Endothelial cell of umbilical vein (primary cell): ENCODE measurements at regions not wholly inside any gene's neighbourhood (a gene's known extent, or its start where the extent isn't known, plus 50 kb on each side); places are given as distances from the start of the nearest gene placed in this dataset.

Experiments used
- EZH2 ChIP-seq: IDR thresholded peaks from 2 replicates; pipeline ENCODE4 v1.6.1; 2012; ENCODE audit warnings: borderline replicate concordance, low read depth, mild to moderate bottlenecking, moderate library complexity, low read length, inconsistent platforms; ENCODE audit not compliant: severe bottlenecking
- JUN ChIP-seq: IDR thresholded peaks from 2 replicates; pipeline ENCODE4 v1.6.1; 2011; ENCODE audit warnings: borderline replicate concordance, low read depth; ENCODE audit not compliant: insufficient read length, insufficient read depth
- POLR2A ChIP-seq: IDR thresholded peaks from 2 replicates; pipeline ENCODE4 v1.6.1; 2012; ENCODE audit warnings: low read depth, mild to moderate bottlenecking, control low read depth, low read length
- POLR2AphosphoS5 ChIP-seq: IDR thresholded peaks from 2 replicates; pipeline ENCODE4 v1.6.1; 2012; ENCODE audit warnings: low read depth, mild to moderate bottlenecking, control low read depth, low read length, moderate library complexity; ENCODE audit not compliant: insufficient read depth
- TF ChIP-seq, protein P1 (sequence below), 2 donors: IDR thresholded peaks; 1 replicate in 1 of 2; 2 replicates in 1 of 2; pipeline ENCODE4 v1.5.1; 2011; ENCODE audit warnings: low read length in 2 of 2, mild to moderate bottlenecking in 2 of 2, moderate library complexity in 2 of 2, control low read depth in 1 of 2, inconsistent platforms in 1 of 2, low read depth in 1 of 2; ENCODE audit not compliant: insufficient read depth in 1 of 2; ENCODE audit errors: extremely low read depth in 1 of 2
- TF ChIP-seq, protein P2 (sequence below): IDR thresholded peaks from 2 replicates; pipeline ENCODE4 v1.6.1; 2011; ENCODE audit not compliant: insufficient read depth, insufficient read length

DNA sequence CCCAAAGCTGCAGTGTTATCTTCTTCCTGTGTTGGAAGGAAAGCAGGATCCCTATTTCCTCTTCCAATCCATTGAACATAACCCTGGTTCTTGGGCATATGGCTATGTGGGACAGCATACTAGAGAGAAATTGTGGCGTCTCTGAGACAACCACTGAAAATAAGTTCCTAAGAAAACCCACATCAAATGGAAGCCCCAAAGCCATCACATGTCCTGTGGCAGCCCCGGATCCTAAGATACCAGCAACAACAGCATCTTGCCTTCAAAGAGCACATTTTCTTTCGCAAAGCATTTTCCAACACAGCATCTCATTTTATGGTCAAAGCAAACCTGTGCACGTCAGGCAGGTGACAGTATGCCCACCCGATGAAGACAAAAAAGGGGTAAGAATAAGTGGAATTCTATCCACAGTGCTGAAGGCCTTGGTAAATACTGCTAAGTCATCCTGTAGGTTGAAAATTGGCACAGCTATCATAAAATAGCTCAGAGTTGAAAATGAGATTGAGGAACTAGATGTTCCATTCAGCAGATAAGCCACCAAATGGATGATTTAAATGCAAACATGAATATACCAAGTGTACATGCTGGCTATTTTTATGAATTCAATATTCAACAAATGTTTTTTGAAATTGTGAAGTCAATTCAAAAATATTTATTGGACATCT lies 232.2 kb downstream of the DLEU7 start:
- TF ChIP-seq, protein P1, sequence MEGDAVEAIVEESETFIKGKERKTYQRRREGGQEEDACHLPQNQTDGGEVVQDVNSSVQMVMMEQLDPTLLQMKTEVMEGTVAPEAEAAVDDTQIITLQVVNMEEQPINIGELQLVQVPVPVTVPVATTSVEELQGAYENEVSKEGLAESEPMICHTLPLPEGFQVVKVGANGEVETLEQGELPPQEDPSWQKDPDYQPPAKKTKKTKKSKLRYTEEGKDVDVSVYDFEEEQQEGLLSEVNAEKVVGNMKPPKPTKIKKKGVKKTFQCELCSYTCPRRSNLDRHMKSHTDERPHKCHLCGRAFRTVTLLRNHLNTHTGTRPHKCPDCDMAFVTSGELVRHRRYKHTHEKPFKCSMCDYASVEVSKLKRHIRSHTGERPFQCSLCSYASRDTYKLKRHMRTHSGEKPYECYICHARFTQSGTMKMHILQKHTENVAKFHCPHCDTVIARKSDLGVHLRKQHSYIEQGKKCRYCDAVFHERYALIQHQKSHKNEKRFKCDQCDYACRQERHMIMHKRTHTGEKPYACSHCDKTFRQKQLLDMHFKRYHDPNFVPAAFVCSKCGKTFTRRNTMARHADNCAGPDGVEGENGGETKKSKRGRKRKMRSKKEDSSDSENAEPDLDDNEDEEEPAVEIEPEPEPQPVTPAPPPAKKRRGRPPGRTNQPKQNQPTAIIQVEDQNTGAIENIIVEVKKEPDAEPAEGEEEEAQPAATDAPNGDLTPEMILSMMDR (IDR thresholded peaks at IDR 0.05; ENCODE audit: extremely low read depth in 1 of 2, insufficient read depth in 1 of 2, low read depth in 1 of 2, low read length in 2 of 2): no peak
- TF ChIP-seq EZH2 (no peak), POLR2AphosphoS5 (no peak), POLR2A (no peak), JUN (no peak)
- TF ChIP-seq, protein P2, sequence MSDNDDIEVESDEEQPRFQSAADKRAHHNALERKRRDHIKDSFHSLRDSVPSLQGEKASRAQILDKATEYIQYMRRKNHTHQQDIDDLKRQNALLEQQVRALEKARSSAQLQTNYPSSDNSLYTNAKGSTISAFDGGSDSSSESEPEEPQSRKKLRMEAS: no peak
